Panc1 (cell line): ENCODE measurements at regions not wholly inside any gene's neighbourhood (a gene's known extent, or its start where the extent isn't known, plus 50 kb on each side); places are given as distances from the start of the nearest gene placed in this dataset.

ENCODE experiments used
- ATAC-seq: fragments of 200-7000 bp; cut with Tn5 transposase; 2 replicates; pipeline ENCODE4 v1.9.1; 2020; ENCODE audit warnings: mild to moderate bottlenecking, moderate library complexity
- BruUV-seq: library from RNA; stranded (reverse); fragments of 400-500 nt; replicated peaks from 2 replicates; lab custom pipeline; 2021; lab: Mats Ljungman, UMichigan
- CTCF ChIA-PET: fragments of 300-600 bp; sonication (Branson Sonifier 250); formaldehyde crosslinking; loops from one replicate; lab custom pipeline; 2022; ENCODE audit warnings: antibody characterized with exemption; lab: Charles Lee
- POLR2A ChIA-PET: fragments of 300-600 bp; sonication (Branson Sonifier 250); formaldehyde crosslinking; loops from one replicate; lab custom pipeline; 2022; ENCODE audit warnings: antibody characterized with exemption; lab: Charles Lee
- DNase-seq: peaks from one replicate; pipeline ENCODE4 v3.0.0-alpha.2; 2010; ENCODE audit warnings: low read depth, low spot score
- H3K27ac ChIP-seq: 2 replicates; pipeline ENCODE4 v1.5.1; 2011; ENCODE audit warnings: mild to moderate bottlenecking, low read length, inconsistent platforms
- H3K27me3 ChIP-seq: fragments of 200-500 bp; sonication (Bioruptor generic); 2 replicates; pipeline ENCODE4 v1.6.0; 2014; ENCODE audit warnings: low read length, inconsistent platforms; ENCODE audit not compliant: control insufficient read depth, insufficient read depth
- H3K36me3 ChIP-seq: fragments of 200-500 bp; sonication (Bioruptor generic); 2 replicates; pipeline ENCODE4 v1.5.1; 2014; ENCODE audit warnings: inconsistent platforms, mild to moderate bottlenecking, low read length, moderate library complexity; ENCODE audit not compliant: control insufficient read depth, insufficient read depth
- H3K4me1 ChIP-seq: 2 replicates; pipeline ENCODE4 v1.5.1; 2011; ENCODE audit warnings: inconsistent platforms, mild to moderate bottlenecking, low read length, moderate library complexity; ENCODE audit not compliant: control insufficient read depth, insufficient read depth
- H3K4me3 ChIP-seq, 2 experiments: 2 replicates each; pipeline ENCODE4 v1.5.1; 2011 to 2012; ENCODE audit warnings: low read depth in 2 of 2, low read length in 2 of 2, mild to moderate bottlenecking in 2 of 2, inconsistent platforms in 1 of 2, moderate library complexity in 1 of 2
- H3K9me3 ChIP-seq: fragments of 200-500 bp; sonication (Bioruptor generic); 2 replicates; pipeline ENCODE4 v1.5.1; 2014; ENCODE audit warnings: low read depth, mild to moderate bottlenecking, inconsistent platforms, low read length, moderate library complexity; ENCODE audit not compliant: control insufficient read depth, insufficient read depth
- CTCF ChIP-seq: fragments of 450-650 bp; IDR thresholded peaks from 2 replicates; pipeline ENCODE4 v1.5.1; 2017; ENCODE audit warnings: mild to moderate bottlenecking
- POLR2AphosphoS5 ChIP-seq: IDR thresholded peaks from 2 replicates; pipeline ENCODE4 v1.6.1; 2012; ENCODE audit warnings: mild to moderate bottlenecking, low read depth, low read length, moderate library complexity
- REST ChIP-seq, 2 experiments: IDR thresholded peaks; 2 replicates each; pipeline ENCODE4 v1.6.1; 2011 to 2012; ENCODE audit warnings: low read depth in 2 of 2, control low read depth in 1 of 2, low read length in 1 of 2, mild to moderate bottlenecking in 1 of 2, moderate library complexity in 1 of 2; ENCODE audit not compliant: insufficient read depth in 1 of 2
- SIN3A ChIP-seq: IDR thresholded peaks from 2 replicates; pipeline ENCODE4 v1.6.1; 2012; ENCODE audit warnings: low read depth, mild to moderate bottlenecking, low read length, moderate library complexity, borderline replicate concordance; ENCODE audit not compliant: insufficient read depth
- TCF7L2 ChIP-seq: IDR thresholded peaks from 2 replicates; pipeline ENCODE4 v1.6.1; 2011; ENCODE audit warnings: mild to moderate bottlenecking, low read depth, low read length, inconsistent platforms
- in situ Hi-C: cut with HindIII; loops from 2 replicates; pipeline ENCODE4 v1.10.0; 2016; ENCODE audit warnings: low sequenced_read_pairs, low pct_unique_long_range_greater_than_20kb
- intact Hi-C: fragments of 100-400 bp; cut with micrococcal nuclease; formaldehyde crosslinking; loops from one replicate; pipeline ENCODE4 v1.10.0; 2022; ENCODE audit not compliant: unreplicated experiment

GRCh38 chr9:23290973-23291372 lies 535.1 kb downstream of the ELAVL2 start:
- Histone ChIP-seq H3K27ac (no peak overlapping the region), H3K27me3 (no peaks in the 10 kb centered on the region), H3K9me3 (no peaks in the 10 kb centered on the region), H3K36me3 (no peaks in the 10 kb centered on the region), H3K4me1 (no peaks in the 10 kb centered on the region), H3K4me3 (no peak overlapping the region)
- no TSS peak for BruUV-seq
- in situ Hi-C loops: no loop called here
- TF ChIP-seq SIN3A (no peak), TCF7L2 (no peak), REST (IDR thresholded peaks at IDR 0.05; ENCODE audit: insufficient read depth in 1 of 2, low read depth in 2 of 2, low read length in 1 of 2) (no peak), POLR2AphosphoS5 (no peak), CTCF (no peak)
- POLR2A ChIA-PET: no interaction called here
- no peak for ATAC-seq
- no peak for DNase-seq
- CTCF ChIA-PET: no interaction called here
- intact Hi-C loops: no loop called here

GRCh38 chr9:23302281-23302680 lies 523.8 kb downstream of the ELAVL2 start:
- ChIA-PET POLR2A (no interaction called here), CTCF (no interaction called here)
- in situ Hi-C loops: no loop called here
- DNase-seq (no peak), ATAC-seq (no peak)
- Histone ChIP-seq H3K4me3 (no peak overlapping the region), H3K27ac (no peak overlapping the region), H3K27me3 (no peaks in the 10 kb centered on the region), H3K4me1 (no peaks in the 10 kb centered on the region), H3K9me3 (no peaks in the 10 kb centered on the region), H3K36me3 (no peaks in the 10 kb centered on the region)
- TF ChIP-seq REST (IDR thresholded peaks at IDR 0.05; ENCODE audit: insufficient read depth in 1 of 2, low read depth in 2 of 2, low read length in 1 of 2) (no peak), SIN3A (no peak), CTCF (no peak), TCF7L2 (no peak), POLR2AphosphoS5 (no peak)
- BruUV-seq: no TSS peak
- intact Hi-C loops: no loop called here
